Fibroblast of the aortic adventitia (primary cell): ENCODE measurements at regions not wholly inside any gene's neighbourhood (a gene's known extent, or its start where the extent isn't known, plus 50 kb on each side); places are given as distances from the start of the nearest gene placed in this dataset.

Source experiments
- DNase-seq: peaks from one replicate; pipeline ENCODE4 v3.0.0-alpha.2; 2010; ENCODE audit warnings: low read depth
- H3K4me3 ChIP-seq: 2 replicates; pipeline ENCODE4 v1.5.1; 2011; ENCODE audit warnings: low read depth, mild to moderate bottlenecking, control low read depth, low read length, moderate library complexity
- TF ChIP-seq, protein P1 (sequence below): IDR thresholded peaks from 2 replicates; pipeline ENCODE4 v1.5.1; 2011; ENCODE audit warnings: mild to moderate bottlenecking, low read length, control low read depth, inconsistent platforms; ENCODE audit not compliant: insufficient read depth

- DNase-seq, result no peak
- no peak overlapping the region for H3K4me3 ChIP-seq
- TF ChIP-seq, protein P1, sequence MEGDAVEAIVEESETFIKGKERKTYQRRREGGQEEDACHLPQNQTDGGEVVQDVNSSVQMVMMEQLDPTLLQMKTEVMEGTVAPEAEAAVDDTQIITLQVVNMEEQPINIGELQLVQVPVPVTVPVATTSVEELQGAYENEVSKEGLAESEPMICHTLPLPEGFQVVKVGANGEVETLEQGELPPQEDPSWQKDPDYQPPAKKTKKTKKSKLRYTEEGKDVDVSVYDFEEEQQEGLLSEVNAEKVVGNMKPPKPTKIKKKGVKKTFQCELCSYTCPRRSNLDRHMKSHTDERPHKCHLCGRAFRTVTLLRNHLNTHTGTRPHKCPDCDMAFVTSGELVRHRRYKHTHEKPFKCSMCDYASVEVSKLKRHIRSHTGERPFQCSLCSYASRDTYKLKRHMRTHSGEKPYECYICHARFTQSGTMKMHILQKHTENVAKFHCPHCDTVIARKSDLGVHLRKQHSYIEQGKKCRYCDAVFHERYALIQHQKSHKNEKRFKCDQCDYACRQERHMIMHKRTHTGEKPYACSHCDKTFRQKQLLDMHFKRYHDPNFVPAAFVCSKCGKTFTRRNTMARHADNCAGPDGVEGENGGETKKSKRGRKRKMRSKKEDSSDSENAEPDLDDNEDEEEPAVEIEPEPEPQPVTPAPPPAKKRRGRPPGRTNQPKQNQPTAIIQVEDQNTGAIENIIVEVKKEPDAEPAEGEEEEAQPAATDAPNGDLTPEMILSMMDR, result no peak
Observed at GRCh38 chr6:85771925-85772430, 129.3 kb upstream of the SYNCRIP start.

DNA sequence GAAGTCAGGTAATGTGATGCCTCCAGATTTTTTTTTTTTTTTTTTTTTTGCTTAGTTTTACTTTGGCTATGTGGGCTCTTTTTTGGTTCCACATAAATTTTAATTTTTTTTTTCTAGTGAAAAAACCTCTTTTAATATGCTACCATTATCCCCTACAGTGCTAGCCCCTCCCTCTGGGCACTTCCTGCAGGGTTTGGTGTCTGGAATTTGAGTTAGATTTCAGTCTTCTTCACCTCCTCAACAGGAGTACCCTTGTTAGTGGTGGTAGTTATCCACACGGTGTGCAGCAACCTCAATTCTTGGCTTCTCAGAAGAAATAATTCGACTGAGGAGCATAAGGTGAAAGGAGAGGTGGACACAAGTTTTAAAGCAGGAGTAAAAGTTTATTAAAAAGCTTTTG is 128.8 kb upstream of the SYNCRIP start:
- TF ChIP-seq, protein P1, result no peak
- no peak for DNase-seq
- H3K4me3 ChIP-seq, result no peak overlapping the region

GRCh38 chr6:85764844-85765243 is 122.2 kb upstream of the SYNCRIP start:
- peak; percentile 75 for DNase-seq
- TF ChIP-seq, protein P1, result no peak
- H3K4me3 ChIP-seq, result no peak overlapping the region

- H3K4me3 ChIP-seq, result no peak overlapping the region
- TF ChIP-seq, protein P1, result peak; percentile 58
- peak; percentile 72 for DNase-seq
Observed at GRCh38 chr6:85756982-85757381, 114.3 kb upstream of the SYNCRIP start.

GRCh38 chr6:85754894-85755293 is 112.2 kb upstream of the SYNCRIP start:
- no peak overlapping the region for H3K4me3 ChIP-seq
- TF ChIP-seq, protein P1, result no peak
- no peak for DNase-seq

DNA sequence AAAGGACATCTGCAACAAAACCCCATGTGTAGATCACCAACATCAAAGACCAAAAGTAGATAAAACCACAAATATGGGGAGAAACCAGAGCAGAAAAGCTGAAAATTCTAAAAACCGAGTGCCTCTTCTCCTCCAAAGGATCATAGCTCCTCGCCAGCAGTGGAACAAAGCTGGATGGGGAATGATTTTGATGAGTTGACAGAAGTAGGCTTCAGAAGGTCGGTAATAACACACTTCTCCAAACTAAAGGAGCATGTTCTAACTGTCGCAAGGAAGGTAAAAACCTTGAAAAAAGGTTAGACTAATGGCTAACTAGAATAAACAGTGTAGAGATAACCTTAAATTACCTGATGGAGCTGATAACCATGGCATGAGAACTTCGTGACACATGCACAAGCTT is 109.9 kb upstream of the SYNCRIP start:
- TF ChIP-seq, protein P1, result no peak
- no peak overlapping the region for H3K4me3 ChIP-seq
- no peak for DNase-seq
